Endothelial cell of umbilical vein (primary cell): ENCODE measurements at regions not wholly inside any gene's neighbourhood (a gene's known extent, or its start where the extent isn't known, plus 50 kb on each side); places are given as distances from the start of the nearest gene placed in this dataset.

Experiments
- CTCF ChIP-seq, 2 donors: IDR thresholded peaks; 1 replicate in 1 of 2; 2 replicates in 1 of 2; pipeline ENCODE4 v1.5.1; 2011; ENCODE audit warnings: low read length in 2 of 2, mild to moderate bottlenecking in 2 of 2, moderate library complexity in 2 of 2, control low read depth in 1 of 2, inconsistent platforms in 1 of 2, low read depth in 1 of 2; ENCODE audit not compliant: insufficient read depth in 1 of 2; ENCODE audit errors: extremely low read depth in 1 of 2
- JUN ChIP-seq: IDR thresholded peaks from 2 replicates; pipeline ENCODE4 v1.6.1; 2011; ENCODE audit warnings: borderline replicate concordance, low read depth; ENCODE audit not compliant: insufficient read length, insufficient read depth
- MAX ChIP-seq: IDR thresholded peaks from 2 replicates; pipeline ENCODE4 v1.6.1; 2011; ENCODE audit not compliant: insufficient read depth, insufficient read length
- POLR2AphosphoS5 ChIP-seq: IDR thresholded peaks from 2 replicates; pipeline ENCODE4 v1.6.1; 2012; ENCODE audit warnings: low read depth, mild to moderate bottlenecking, control low read depth, low read length, moderate library complexity; ENCODE audit not compliant: insufficient read depth

- TF ChIP-seq CTCF (IDR thresholded peaks at IDR 0.05; ENCODE audit: extremely low read depth in 1 of 2, insufficient read depth in 1 of 2, low read depth in 1 of 2, low read length in 2 of 2), result no peak
- no peak for TF ChIP-seq POLR2AphosphoS5
- TF ChIP-seq JUN, result no peak
- TF ChIP-seq MAX, result no peak
Measured at GRCh38 chr2:59910166-59910565, 643.3 kb downstream of the BCL11A start.
